ENCODE measurements at regions not wholly inside any gene's neighbourhood (a gene's known extent, or its start where the extent isn't known, plus 50 kb on each side); places are given as distances from the start of the nearest gene placed in this dataset.

- CTCF ChIA-PET, result interaction anchor here (0.6 to 6.8 kb wide), 12 partner anchors 9 to 337 kb away, joined by 3 to 59 read pairs (median 4); partner anchors contain the start of gene ARL4C
- DNase-seq, result peak; percentile 93
- H3K27ac Mint-ChIP-seq, result peak overlapping the region; percentile 98
- H3K4me3 Mint-ChIP-seq, result peak overlapping the region; percentile 67
- peaks cover 6% of the 10 kb centered on the region for H3K9me3 Mint-ChIP-seq
- H3K27me3 Mint-ChIP-seq, result no peaks in the 10 kb centered on the region
- H3K4me1 Mint-ChIP-seq, result peaks cover 88% of the 10 kb centered on the region
- H3K36me3 Mint-ChIP-seq (ENCODE audit: low read depth), result peaks cover 26% of the 10 kb centered on the region
- POLR2A ChIA-PET, result interaction anchor here (0.6 to 2.4 kb wide), 11 partner anchors 16 to 1216 kb away, joined by 3 to 10 read pairs (median 5); partner anchors contain the start of gene ARL4C
Measured at GRCh38 chr2:234292205-234292961, 204.5 kb downstream of the ARL4C start.

GRCh38 chr2:234291765-234292204 is 205.1 kb downstream of the ARL4C start:
- ChIA-PET POLR2A (interaction anchor here (0.7 to 2.4 kb wide), 11 partner anchors 17 to 205 kb away, joined by 3 to 10 read pairs (median 5); partner anchors contain the start of gene ARL4C), CTCF (interaction anchor here (1.0 to 6.8 kb wide), 11 partner anchors 9 to 209 kb away, joined by 3 to 59 read pairs (median 4); partner anchors contain the start of gene ARL4C)
- peak; percentile 78 for DNase-seq
- H3K36me3 Mint-ChIP-seq (ENCODE audit: low read depth), result peaks cover 25% of the 10 kb centered on the region
- H3K27me3 Mint-ChIP-seq, result no peaks in the 10 kb centered on the region
- H3K27ac Mint-ChIP-seq, result peak overlapping the region; percentile 98
- peaks cover 6% of the 10 kb centered on the region for H3K9me3 Mint-ChIP-seq
- H3K4me1 Mint-ChIP-seq, result peaks cover 87% of the 10 kb centered on the region
- H3K4me3 Mint-ChIP-seq, result peak overlapping the region; percentile 67

GRCh38 chr2:234290671-234291070 is 206.2 kb downstream of the ARL4C start:
- Mint-ChIP-seq H3K27ac (peak overlapping the region; percentile 98), H3K27me3 (no peaks in the 10 kb centered on the region), H3K4me3 (peak overlapping the region; percentile 67), H3K36me3 (ENCODE audit: low read depth) (peaks cover 23% of the 10 kb centered on the region), H3K4me1 (peaks cover 85% of the 10 kb centered on the region), H3K9me3 (no peaks in the 10 kb centered on the region)
- peak; percentile 93 for DNase-seq
- ChIA-PET CTCF (interaction anchor here (0.9 to 6.8 kb wide), 11 partner anchors 9 to 210 kb away, joined by 3 to 59 read pairs (median 7); partner anchors contain the start of gene ARL4C), POLR2A (interaction anchor here (0.6 to 2.4 kb wide), 9 partner anchors 17 to 207 kb away, joined by 3 to 13 read pairs (median 4); partner anchors contain the start of gene ARL4C)

- CTCF ChIA-PET, result interaction anchor here (0.5 to 6.8 kb wide), 27 partner anchors 9 to 730 kb away, joined by 3 to 59 read pairs (median 5); partner anchors contain the start of gene ARL4C
- peaks cover 81% of the 10 kb centered on the region for H3K4me1 Mint-ChIP-seq
- POLR2A ChIA-PET, result interaction anchor here (0.6 to 2.4 kb wide), 8 partner anchors 17 to 207 kb away, joined by 3 to 13 read pairs (median 4); partner anchors contain the start of gene ARL4C
Measured at GRCh38 chr2:234289834-234290590, 206.9 kb downstream of the ARL4C start.

GRCh38 chr2:234288974-234289455 is 207.9 kb downstream of the ARL4C start:
- CTCF ChIA-PET, result interaction anchor here (0.6 to 6.8 kb wide), 38 partner anchors 8 to 296 kb away, joined by 3 to 59 read pairs (median 4); partner anchors contain the start of gene ARL4C
- H3K27ac Mint-ChIP-seq, result peak overlapping the region; percentile 98
- POLR2A ChIA-PET, result interaction anchor here (1.5 to 2.4 kb wide), 3 partner anchors 158 to 207 kb away, joined by 3 to 13 read pairs (median 6); no protein-coding TSS in a partner anchor

More at GRCh38 chr2:234289834-234290590, 206.9 kb downstream of the ARL4C start:
- H3K27me3 Mint-ChIP-seq, result no peaks in the 10 kb centered on the region
- H3K36me3 Mint-ChIP-seq (ENCODE audit: low read depth), result peaks cover 22% of the 10 kb centered on the region
- H3K27ac Mint-ChIP-seq, result peak overlapping the region; percentile 98
- peak overlapping the region; percentile 67 for H3K4me3 Mint-ChIP-seq
- no peaks in the 10 kb centered on the region for H3K9me3 Mint-ChIP-seq
- no peak for DNase-seq

GRCh38 chr2:234287650-234288049 is 209.2 kb downstream of the ARL4C start:
- Mint-ChIP-seq H3K36me3 (ENCODE audit: low read depth) (peaks cover 38% of the 10 kb centered on the region), H3K9me3 (peaks cover 7% of the 10 kb centered on the region), H3K27me3 (no peaks in the 10 kb centered on the region), H3K4me3 (no peak overlapping the region), H3K4me1 (peaks cover 76% of the 10 kb centered on the region), H3K27ac (no peak overlapping the region)
- no peak for DNase-seq
- POLR2A ChIA-PET, result no interaction called here
- CTCF ChIA-PET, result interaction anchor here (6.8 kb wide), 1 partner anchor 209 kb away, joined by 59 read pairs; the partner anchor contains the start of gene ARL4C

More at GRCh38 chr2:234288974-234289455, 207.9 kb downstream of the ARL4C start:
- no peak overlapping the region for H3K4me3 Mint-ChIP-seq
- peak; percentile 72 for DNase-seq
- no peaks in the 10 kb centered on the region for H3K27me3 Mint-ChIP-seq
- H3K4me1 Mint-ChIP-seq, result peaks cover 81% of the 10 kb centered on the region
- no peaks in the 10 kb centered on the region for H3K9me3 Mint-ChIP-seq
- peaks cover 30% of the 10 kb centered on the region for H3K36me3 Mint-ChIP-seq (ENCODE audit: low read depth)

- Mint-ChIP-seq H3K4me1 (peaks cover 72% of the 10 kb centered on the region), H3K27me3 (no peaks in the 10 kb centered on the region), H3K36me3 (ENCODE audit: low read depth) (peaks cover 44% of the 10 kb centered on the region), H3K27ac (no peak overlapping the region), H3K9me3 (peaks cover 10% of the 10 kb centered on the region), H3K4me3 (no peak overlapping the region)
- DNase-seq, result no peak
- CTCF ChIA-PET, result interaction anchor here (0.9 kb wide), 1 partner anchor 15 kb away, joined by 4 read pairs; no protein-coding TSS in a partner anchor
- POLR2A ChIA-PET, result no interaction called here
Measured at GRCh38 chr2:234286956-234287355, 209.9 kb downstream of the ARL4C start.

GRCh38 chr2:234286118-234286598 is 210.7 kb downstream of the ARL4C start:
- Mint-ChIP-seq H3K36me3 (ENCODE audit: low read depth) (peaks cover 51% of the 10 kb centered on the region), H3K27me3 (no peaks in the 10 kb centered on the region), H3K4me1 (peaks cover 71% of the 10 kb centered on the region), H3K27ac (no peak overlapping the region), H3K4me3 (no peak overlapping the region), H3K9me3 (peaks cover 11% of the 10 kb centered on the region)
- DNase-seq, result no peak
- POLR2A ChIA-PET, result no interaction called here
- CTCF ChIA-PET, result no interaction called here

- CTCF ChIA-PET, result interaction anchor here (0.7 to 1.3 kb wide), 2 partner anchors 31 to 160 kb away, joined by 3 read pairs; no protein-coding TSS in a partner anchor
- H3K36me3 Mint-ChIP-seq (ENCODE audit: low read depth), result peaks cover 54% of the 10 kb centered on the region
- POLR2A ChIA-PET, result no interaction called here
Measured at GRCh38 chr2:234285541-234285940, 211.3 kb downstream of the ARL4C start.

GRCh38 chr2:234279637-234280036 is 217.2 kb downstream of the ARL4C start:
- peaks cover 75% of the 10 kb centered on the region for H3K4me1 Mint-ChIP-seq
- H3K27ac Mint-ChIP-seq, result peak overlapping the region; percentile 87
- DNase-seq, result no peak
- H3K27me3 Mint-ChIP-seq, result no peaks in the 10 kb centered on the region
- ChIA-PET CTCF (interaction anchor here (0.8 to 2.8 kb wide), 5 partner anchors 10 to 27 kb away, joined by 3 to 25 read pairs (median 5); no protein-coding TSS in a partner anchor), POLR2A (interaction anchor here (1.0 kb wide), 1 partner anchor 167 kb away, joined by 3 read pairs; no protein-coding TSS in a partner anchor)
- H3K4me3 Mint-ChIP-seq, result no peak overlapping the region
- peaks cover 31% of the 10 kb centered on the region for H3K9me3 Mint-ChIP-seq
- peaks cover 66% of the 10 kb centered on the region for H3K36me3 Mint-ChIP-seq (ENCODE audit: low read depth)

More at GRCh38 chr2:234285541-234285940, 211.3 kb downstream of the ARL4C start:
- no peaks in the 10 kb centered on the region for H3K27me3 Mint-ChIP-seq
- H3K4me1 Mint-ChIP-seq, result peaks cover 71% of the 10 kb centered on the region
- no peak overlapping the region for H3K27ac Mint-ChIP-seq
- H3K4me3 Mint-ChIP-seq, result no peak overlapping the region
- H3K9me3 Mint-ChIP-seq, result peaks cover 17% of the 10 kb centered on the region
- no peak for DNase-seq

GRCh38 chr2:234278556-234279255 is 218.2 kb downstream of the ARL4C start:
- CTCF ChIA-PET, result interaction anchor here (3.7 kb wide), 1 partner anchor 11 kb away, joined by 18 read pairs; no protein-coding TSS in a partner anchor
- Mint-ChIP-seq H3K4me3 (peak overlapping the region; percentile 12), H3K36me3 (ENCODE audit: low read depth) (peaks cover 68% of the 10 kb centered on the region), H3K27me3 (no peaks in the 10 kb centered on the region), H3K9me3 (peaks cover 36% of the 10 kb centered on the region), H3K4me1 (peaks cover 81% of the 10 kb centered on the region), H3K27ac (peak overlapping the region; percentile 87)
- POLR2A ChIA-PET, result no interaction called here
- peak; percentile 61 for DNase-seq

Data from activated CD4-positive, alpha-beta T cell treated with anti-CD3 and anti-CD28 coated beads, Interleukin-2, amount 10 ng/mL, durations not matched to agents 7 days and 5 days (primary cell).